ENCODE measurements at regions not wholly inside any gene's neighbourhood (a gene's known extent, or its start where the extent isn't known, plus 50 kb on each side); places are given as distances from the start of the nearest gene placed in this dataset.

DNA sequence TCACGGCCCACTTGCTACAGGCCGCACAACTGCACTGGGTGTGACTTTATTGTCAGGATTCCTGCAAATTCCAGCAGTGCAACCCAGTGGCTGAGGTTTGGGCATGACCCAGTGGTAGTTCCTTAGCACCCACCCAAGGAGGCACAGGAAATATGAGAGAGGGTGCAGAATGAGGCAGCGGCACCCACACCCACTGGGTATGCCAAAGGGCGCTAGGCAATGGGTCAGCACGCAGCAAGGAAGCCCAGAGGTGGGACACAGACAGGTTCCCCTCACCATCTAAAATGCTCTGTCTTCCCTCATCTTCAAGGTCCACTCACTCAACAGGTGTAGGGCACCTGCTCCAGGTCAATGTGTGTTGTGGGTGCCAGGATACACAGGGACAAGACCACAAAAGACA lies 357.8 kb upstream of the MKI67 start:
- Histone ChIP-seq H3K4me2 (ENCODE audit: low read length) (no peak overlapping the region), H3F3A (ENCODE audit: insufficient read depth, low read length) (no peaks in the 10 kb centered on the region), H3K9ac (ENCODE audit: low read length) (no peak overlapping the region), H3K4me1 (ENCODE audit: insufficient read depth, low read length, severe bottlenecking) (no peaks in the 10 kb centered on the region), H3K36me3 (ENCODE audit: insufficient read depth, low read length) (no peaks in the 10 kb centered on the region), H3K9me3 (ENCODE audit: low read length) (no peaks in the 10 kb centered on the region), H3K9me2 (ENCODE audit: low read depth, low read length) (no peaks in the 10 kb centered on the region), H3K27me3 (ENCODE audit: insufficient read depth, low read length) (no peaks in the 10 kb centered on the region), H3K4me3 (ENCODE audit: low read depth, low read length, poor library complexity, severe bottlenecking) (no peak overlapping the region), H3K79me2 (ENCODE audit: insufficient read depth, low read length) (no peaks in the 10 kb centered on the region), H2AFZ (ENCODE audit: low read length) (no peak overlapping the region), H3K27ac (ENCODE audit: low read depth, low read length, poor library complexity, severe bottlenecking) (no peak overlapping the region), H4K20me1 (ENCODE audit: insufficient read depth, low read length) (no peaks in the 10 kb centered on the region)
- TF ChIP-seq EZH2 (IDR thresholded peaks at IDR 0.05; ENCODE audit: borderline replicate concordance, low read length), result no peak
- TF ChIP-seq, protein P1, sequence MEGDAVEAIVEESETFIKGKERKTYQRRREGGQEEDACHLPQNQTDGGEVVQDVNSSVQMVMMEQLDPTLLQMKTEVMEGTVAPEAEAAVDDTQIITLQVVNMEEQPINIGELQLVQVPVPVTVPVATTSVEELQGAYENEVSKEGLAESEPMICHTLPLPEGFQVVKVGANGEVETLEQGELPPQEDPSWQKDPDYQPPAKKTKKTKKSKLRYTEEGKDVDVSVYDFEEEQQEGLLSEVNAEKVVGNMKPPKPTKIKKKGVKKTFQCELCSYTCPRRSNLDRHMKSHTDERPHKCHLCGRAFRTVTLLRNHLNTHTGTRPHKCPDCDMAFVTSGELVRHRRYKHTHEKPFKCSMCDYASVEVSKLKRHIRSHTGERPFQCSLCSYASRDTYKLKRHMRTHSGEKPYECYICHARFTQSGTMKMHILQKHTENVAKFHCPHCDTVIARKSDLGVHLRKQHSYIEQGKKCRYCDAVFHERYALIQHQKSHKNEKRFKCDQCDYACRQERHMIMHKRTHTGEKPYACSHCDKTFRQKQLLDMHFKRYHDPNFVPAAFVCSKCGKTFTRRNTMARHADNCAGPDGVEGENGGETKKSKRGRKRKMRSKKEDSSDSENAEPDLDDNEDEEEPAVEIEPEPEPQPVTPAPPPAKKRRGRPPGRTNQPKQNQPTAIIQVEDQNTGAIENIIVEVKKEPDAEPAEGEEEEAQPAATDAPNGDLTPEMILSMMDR (IDR thresholded peaks at IDR 0.05; ENCODE audit: low read length), result no peak

DNA sequence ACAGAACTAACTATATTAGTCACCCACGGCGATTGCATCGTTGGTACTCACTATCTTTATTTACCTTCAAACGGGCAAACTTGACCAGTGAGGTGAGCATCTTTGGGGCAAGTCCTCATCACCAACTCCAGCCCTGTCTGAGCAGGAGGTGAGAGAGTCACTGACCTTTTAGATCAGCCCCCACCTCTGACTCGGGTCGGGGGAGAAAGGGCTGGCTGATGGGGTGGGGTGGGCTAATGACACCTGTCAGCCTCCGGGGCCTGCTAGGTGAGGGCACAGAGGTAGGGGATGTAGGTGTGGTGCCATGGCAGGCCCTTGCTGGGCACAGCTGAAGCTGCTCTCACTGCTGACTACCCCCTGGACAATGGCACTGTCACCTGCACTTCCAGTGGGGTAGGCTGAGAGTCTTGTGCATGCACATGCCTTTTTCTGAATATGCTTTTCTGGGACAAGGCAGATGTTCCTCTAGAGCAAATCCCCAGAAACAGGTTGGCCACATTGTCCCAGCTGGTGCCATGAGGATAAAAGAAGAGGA lies 359.5 kb upstream of the MKI67 start:
- H3K9me3 ChIP-seq (ENCODE audit: low read length), result no peaks in the 10 kb centered on the region
- H3F3A ChIP-seq (ENCODE audit: insufficient read depth, low read length), result no peaks in the 10 kb centered on the region
- H3K4me2 ChIP-seq (ENCODE audit: low read length), result no peak overlapping the region
- no peaks in the 10 kb centered on the region for H4K20me1 ChIP-seq (ENCODE audit: insufficient read depth, low read length)
- H3K27ac ChIP-seq (ENCODE audit: low read depth, low read length, poor library complexity, severe bottlenecking), result no peak overlapping the region
- H2AFZ ChIP-seq (ENCODE audit: low read length), result no peak overlapping the region
- no peaks in the 10 kb centered on the region for H3K79me2 ChIP-seq (ENCODE audit: insufficient read depth, low read length)
- no peak for TF ChIP-seq EZH2 (IDR thresholded peaks at IDR 0.05; ENCODE audit: borderline replicate concordance, low read length)
- TF ChIP-seq, protein P1 (IDR thresholded peaks at IDR 0.05; ENCODE audit: low read length), result no peak
- no peak overlapping the region for H3K9ac ChIP-seq (ENCODE audit: low read length)
- H3K4me1 ChIP-seq (ENCODE audit: insufficient read depth, low read length, severe bottlenecking), result no peaks in the 10 kb centered on the region
- H3K4me3 ChIP-seq (ENCODE audit: low read depth, low read length, poor library complexity, severe bottlenecking), result no peak overlapping the region
- no peaks in the 10 kb centered on the region for H3K9me2 ChIP-seq (ENCODE audit: low read depth, low read length)
- H3K27me3 ChIP-seq (ENCODE audit: insufficient read depth, low read length), result no peaks in the 10 kb centered on the region
- H3K36me3 ChIP-seq (ENCODE audit: insufficient read depth, low read length), result no peaks in the 10 kb centered on the region

- Histone ChIP-seq H3K36me3 (ENCODE audit: insufficient read depth, low read length) (no peaks in the 10 kb centered on the region), H3K4me2 (ENCODE audit: low read length) (no peak overlapping the region), H3F3A (ENCODE audit: insufficient read depth, low read length) (no peaks in the 10 kb centered on the region), H3K4me3 (ENCODE audit: low read depth, low read length, poor library complexity, severe bottlenecking) (no peak overlapping the region), H4K20me1 (ENCODE audit: insufficient read depth, low read length) (no peaks in the 10 kb centered on the region), H3K27ac (ENCODE audit: low read depth, low read length, poor library complexity, severe bottlenecking) (no peak overlapping the region), H3K9me2 (ENCODE audit: low read depth, low read length) (no peaks in the 10 kb centered on the region), H3K4me1 (ENCODE audit: insufficient read depth, low read length, severe bottlenecking) (no peaks in the 10 kb centered on the region), H2AFZ (ENCODE audit: low read length) (no peak overlapping the region), H3K9ac (ENCODE audit: low read length) (no peak overlapping the region), H3K9me3 (ENCODE audit: low read length) (no peaks in the 10 kb centered on the region), H3K27me3 (ENCODE audit: insufficient read depth, low read length) (no peaks in the 10 kb centered on the region), H3K79me2 (ENCODE audit: insufficient read depth, low read length) (no peaks in the 10 kb centered on the region)
- TF ChIP-seq EZH2 (IDR thresholded peaks at IDR 0.05; ENCODE audit: borderline replicate concordance, low read length), result no peak
- TF ChIP-seq, protein P1 (IDR thresholded peaks at IDR 0.05; ENCODE audit: low read length), result no peak
These were observed 361.3 kb upstream of the MKI67 start for GRCh38 chr10:128487517-128487916.
